HG03097 (cell line): ENCODE measurements at regions not wholly inside any gene's neighbourhood (a gene's known extent, or its start where the extent isn't known, plus 50 kb on each side); places are given as distances from the start of the nearest gene placed in this dataset.

Source experiments
- ATAC-seq: cut with Tn5 transposase; IDR thresholded peaks from one replicate; pipeline ENCODE4 v1.9.1; 2021; ENCODE audit not compliant: unreplicated experiment, low FRiP score

DNA sequence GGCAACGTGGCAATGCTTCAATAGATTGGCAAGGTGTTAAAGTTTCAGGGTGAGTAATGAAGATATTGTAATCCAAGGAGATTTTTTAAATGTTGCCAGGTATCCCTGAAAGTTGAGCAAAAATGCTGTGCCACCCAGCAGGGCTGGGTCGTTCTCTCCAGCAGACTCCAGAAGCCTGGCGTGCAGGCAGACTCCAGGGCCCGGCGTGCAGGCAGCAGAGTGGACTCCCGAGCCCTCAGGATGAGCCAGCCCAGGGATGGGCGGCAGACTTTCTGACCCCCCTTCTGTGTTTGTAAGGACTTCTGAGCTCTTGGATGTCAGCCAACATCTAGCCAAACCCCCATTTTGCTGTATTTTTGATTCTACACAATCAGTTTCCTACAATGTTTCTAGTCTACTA lies 289.1 kb downstream of the ZNF516 start:
- ATAC-seq = no peak

DNA sequence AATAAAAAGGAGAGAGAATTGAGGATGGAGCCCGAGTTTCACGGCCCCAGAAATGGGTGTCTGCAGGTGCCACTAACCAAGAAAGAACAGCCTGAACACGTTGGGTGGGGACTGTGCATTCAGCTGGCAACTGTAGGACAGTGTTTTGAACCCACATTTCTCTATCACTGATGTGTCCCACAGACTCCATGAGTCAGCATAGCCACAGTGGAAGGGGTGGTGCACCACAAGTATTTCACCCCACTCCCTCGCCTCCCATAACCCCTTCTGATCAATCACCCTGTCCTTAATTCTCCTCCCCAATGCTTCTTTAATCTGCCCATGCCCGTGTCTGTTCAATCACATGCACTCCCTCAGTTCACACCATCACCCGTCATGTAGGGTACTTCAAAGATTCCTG lies 291.5 kb downstream of the ZNF516 start:
- no peak for ATAC-seq

DNA sequence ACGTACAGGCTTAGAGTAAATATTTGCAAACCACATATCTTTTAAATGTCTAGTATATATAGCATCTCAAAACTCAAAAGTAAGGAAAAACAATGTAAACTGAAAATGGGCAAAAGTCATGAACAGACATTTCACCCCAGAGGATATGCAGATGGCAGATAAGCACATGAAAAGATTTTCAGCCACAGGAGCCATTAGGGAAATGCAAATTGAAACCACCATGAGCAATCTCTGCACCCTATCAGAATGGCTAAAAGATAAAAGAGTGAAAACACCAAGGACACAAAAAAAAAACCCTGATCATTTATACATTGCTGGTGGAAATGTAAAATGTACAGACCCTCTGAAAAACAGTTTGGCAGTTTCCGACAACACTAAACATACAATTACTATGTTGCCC lies 292.7 kb downstream of the ZNF516 start:
- no peak for ATAC-seq

DNA sequence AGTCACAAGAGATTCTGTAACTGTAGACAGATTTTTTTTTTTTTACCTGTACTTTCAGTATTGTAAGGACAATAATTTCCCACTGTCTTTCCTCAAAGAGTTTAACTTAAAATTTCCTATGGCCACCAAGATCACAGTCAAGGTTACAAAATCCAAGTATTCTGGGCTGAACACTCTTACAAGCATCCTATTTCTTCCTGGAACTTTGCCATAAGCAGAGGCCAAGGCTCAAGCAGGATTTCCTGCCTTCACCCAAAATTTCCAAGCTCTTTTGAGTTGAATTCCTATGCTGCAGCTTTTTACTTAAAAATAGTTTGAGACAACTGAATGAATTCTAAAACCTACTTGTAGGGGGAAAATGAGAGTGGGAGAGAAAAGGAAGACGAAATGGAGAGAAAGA lies 299.4 kb downstream of the ZNF516 start:
- no peak for ATAC-seq

DNA sequence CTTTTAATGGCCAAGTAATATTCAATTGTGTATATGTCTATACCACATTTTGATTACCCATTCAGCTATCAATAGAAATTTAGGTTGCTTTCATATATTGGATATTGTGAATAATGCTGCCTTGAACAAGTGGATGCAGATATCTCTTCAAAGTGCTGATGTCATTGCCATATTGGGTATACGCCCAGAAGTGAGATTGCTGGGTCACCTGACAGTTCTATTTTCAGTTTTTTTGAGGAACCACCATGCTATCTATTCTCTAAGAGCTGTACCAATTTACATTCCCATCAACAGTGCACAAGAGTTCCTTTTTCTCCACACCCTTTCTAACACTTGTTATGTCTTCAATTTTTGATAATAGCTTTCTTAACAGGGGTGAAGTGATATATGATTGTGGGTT lies 306.9 kb downstream of the ZNF516 start:
- ATAC-seq = no peak

DNA sequence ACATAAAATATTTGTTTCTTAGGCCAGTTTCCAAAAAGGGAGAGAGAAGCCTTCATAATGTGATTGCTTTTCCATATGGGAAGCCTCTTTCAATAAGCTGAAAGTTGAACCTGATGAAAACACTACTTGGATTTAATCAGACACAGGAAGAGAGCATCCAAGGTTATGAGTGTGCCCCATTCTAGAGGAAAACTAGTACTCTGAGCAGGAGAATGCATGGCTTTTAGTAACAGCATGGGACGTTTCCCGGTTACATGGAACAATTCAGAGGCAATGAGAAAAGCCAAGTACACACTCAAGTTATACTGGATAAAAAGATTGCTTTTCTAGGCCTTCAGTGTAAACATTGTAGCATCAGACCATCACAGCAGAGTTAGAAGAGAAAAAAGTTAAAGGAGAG lies 315.8 kb downstream of the ZNF516 start:
- no peak for ATAC-seq

DNA sequence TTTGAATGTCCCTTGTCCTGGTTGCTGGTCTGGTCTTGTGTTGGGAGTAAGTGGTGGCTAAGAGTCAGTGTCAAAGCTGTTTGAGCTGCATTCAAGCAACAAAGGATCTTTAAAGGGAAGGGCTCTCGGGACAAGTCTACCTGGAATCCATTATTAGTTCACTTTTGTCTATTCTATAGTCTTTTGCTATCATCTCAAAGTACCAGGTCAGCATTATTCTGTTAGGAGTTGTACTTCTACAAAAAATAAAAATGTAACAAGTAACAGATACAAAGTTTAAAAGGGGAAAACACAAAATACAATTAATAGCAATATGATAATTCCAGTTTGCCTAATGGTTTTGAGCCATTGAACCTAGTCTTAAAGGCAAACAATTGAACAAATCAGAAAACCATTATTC lies 317.9 kb downstream of the ZNF516 start:
- no peak for ATAC-seq

DNA sequence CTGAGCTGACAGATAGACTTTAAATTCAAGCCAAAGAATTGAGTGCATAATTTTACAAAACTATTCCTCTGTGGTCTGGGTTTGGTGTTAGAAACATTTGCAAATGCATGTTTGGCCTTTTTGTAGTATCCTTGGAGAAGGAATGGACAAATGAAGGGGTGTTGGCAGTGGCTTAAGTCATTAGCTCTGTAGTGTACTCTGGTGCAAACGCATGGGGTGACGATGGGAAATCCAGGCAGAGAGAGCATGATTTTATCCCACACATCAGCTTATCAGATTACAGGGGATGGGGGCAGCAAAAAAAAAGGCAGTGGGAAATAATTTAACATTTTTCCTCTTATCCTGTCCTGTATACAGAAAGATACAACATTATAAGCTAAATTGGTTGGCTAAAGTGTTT lies 320.6 kb downstream of the ZNF516 start:
- no peak for ATAC-seq

DNA sequence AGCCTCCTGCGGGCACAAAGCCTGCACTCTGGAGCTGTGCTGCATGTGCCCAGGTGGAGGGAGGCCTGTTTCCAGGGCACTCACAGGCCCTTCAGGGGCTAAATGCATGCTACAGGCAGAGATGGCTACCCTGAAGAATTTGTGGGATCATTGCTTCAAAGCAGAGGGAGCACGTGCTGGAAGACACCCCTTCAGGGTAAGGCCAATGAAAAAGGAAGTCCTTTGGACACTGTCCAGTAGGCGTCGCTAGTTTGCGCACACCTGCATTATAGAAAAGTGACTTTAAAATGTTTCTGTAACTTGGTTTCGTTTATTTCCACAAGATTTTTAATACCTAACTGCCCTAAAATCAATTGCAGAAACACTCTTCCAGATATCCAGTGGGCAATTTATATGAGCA lies 325.3 kb downstream of the ZNF516 start:
- ATAC-seq = no peak

DNA sequence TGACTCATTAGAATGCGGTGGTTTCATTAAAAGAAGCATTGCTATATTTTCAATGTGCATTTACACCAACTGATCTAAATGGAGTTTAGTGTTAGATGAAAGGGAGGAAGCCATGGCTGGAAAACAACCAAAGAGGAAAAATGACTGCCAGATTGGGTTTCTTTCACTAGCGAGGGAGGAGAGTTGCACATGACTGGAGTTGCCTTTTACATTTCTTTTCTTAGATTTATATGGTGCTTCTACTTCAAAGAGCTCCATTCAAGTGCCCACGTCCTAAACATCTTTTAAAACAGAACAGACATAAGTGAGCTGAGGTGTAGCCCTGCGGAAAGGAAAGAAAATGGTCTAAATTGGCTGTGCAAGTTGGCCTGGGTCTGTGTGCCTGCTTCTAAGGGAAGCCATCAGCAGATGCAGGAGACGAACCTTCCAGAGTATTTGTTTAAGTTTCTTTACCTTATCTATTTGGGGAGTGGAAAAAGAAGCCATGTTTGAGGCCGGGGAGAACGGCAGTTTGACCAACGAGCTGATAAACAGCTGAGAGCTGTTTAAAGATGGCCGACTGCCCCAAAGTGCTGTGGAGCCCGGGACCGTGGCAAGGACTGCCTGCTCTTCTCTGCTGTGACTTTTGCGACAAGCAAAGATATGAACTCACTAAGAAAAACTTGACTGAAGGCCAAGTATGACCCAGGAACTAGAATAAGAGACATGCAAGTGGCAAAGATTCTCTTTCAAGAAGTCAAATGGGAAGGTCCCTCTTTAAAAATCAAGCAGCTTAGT lies 327.0 kb downstream of the ZNF516 start:
- ATAC-seq = no peak

DNA sequence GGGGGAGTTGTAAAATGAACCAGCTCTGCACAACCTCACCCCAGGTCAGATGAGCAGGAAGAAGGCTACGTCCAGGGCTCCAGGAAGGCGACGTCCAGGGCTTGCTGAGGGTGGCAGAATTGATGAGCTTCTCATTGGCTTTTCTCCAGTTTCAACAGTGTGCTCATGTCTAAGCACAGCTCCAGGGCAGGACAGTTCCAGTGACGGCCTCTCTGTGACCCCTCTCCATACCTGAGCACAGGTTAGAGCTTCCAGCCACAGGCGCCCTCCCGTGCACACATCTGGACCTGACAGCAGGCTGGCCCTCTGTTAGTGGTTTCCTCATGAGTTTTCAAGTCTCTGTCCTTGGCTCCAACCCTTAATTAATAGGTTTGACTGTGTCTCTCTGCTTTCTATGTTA lies 327.6 kb downstream of the ZNF516 start:
- no peak for ATAC-seq

DNA sequence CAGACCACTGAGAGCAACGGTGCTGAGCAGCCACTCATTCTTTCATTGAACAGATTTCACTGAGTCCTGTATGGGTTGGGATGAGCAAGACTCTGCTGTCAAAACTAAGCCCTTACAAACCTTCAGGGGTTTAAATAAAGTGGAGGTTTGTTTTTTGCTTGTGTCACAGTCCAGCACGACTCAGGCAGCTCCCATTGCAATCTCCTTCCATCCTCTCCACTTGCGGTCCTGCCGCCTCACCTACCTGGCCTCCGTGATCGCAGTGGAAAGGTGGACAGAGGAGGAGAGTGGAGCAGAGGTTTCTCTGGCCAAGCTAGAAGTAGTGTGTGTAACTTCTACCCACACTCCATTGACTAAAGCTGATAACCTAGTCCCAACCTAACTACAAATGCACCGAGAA lies 332.2 kb downstream of the ZNF516 start:
- no peak for ATAC-seq

DNA sequence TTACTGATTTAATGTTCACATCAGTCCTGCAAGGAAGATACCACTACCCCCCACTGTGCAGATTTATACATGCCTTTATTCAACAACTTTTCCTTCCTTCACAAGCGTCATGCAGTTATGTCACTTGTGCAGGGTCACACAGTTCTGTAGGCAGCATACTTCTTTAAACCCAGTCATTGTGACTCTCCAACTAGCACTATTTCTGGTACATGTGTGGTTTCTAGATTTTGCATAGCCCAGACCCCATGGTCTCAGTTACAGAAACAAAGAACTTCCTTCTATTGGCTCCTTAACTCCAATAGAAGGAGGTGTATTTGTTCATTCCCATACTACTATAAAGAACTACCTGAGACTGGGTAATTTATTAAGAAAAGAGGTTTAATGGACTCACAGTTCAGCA lies 333.1 kb downstream of the ZNF516 start:
- ATAC-seq = no peak

DNA sequence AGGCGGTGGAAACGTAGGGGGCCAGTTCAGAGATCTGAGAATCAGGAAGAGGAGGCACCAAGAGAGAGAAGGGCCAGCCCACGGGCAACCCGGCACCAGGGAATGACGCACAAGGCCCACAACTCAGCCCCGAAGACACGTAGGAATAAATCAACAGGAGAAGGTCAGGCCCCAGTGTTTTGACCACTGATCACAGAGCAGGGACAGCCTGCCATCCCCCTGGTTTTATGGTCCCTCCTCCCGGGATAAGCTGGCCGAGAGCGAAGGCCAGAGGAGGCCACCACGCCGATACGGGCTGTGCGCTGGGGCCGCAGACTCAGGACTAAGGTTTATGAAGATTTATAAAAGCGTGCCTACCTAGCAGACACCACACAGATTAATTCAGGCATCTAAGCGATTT lies 341.4 kb downstream of the ZNF516 start:
- ATAC-seq = no peak

DNA sequence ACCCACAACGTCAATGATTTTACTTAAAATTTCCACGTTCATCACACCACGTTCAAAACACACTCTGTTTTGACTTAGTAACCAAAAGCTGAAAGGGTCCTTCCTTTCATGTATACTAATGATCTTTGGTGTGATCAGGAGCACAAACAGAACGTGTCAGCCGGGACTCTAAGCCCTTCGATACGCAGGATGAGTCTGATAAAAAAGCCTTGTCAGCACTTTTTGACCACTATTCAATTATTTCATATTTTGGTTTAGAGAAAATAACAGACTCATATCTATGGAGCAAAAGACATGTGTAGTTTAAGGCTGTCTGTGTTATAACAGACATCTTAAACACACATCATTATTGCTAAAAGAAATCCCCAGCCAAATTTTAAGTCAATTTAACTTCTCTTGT lies 345.3 kb downstream of the ZNF516 start:
- ATAC-seq = no peak

DNA sequence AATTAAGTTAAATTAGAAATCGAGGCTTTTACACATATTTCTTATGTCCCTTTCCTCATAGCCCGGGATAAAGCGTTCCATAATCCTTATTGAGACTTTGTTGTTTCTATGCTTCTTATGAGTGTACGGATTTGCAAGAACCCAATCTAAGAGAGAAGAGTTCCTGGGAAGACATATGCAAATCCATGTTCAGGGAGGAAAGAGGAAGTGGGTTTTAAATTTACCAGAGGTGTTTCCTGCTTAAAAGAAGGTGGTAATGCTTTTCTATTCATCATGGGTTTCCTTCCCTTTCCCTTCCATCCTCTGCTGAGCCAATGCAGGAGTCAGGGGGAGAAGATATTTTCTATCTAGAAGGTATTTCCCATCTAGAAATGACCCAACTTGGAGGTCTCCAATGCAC lies 345.8 kb downstream of the ZNF516 start:
- ATAC-seq = no peak

DNA sequence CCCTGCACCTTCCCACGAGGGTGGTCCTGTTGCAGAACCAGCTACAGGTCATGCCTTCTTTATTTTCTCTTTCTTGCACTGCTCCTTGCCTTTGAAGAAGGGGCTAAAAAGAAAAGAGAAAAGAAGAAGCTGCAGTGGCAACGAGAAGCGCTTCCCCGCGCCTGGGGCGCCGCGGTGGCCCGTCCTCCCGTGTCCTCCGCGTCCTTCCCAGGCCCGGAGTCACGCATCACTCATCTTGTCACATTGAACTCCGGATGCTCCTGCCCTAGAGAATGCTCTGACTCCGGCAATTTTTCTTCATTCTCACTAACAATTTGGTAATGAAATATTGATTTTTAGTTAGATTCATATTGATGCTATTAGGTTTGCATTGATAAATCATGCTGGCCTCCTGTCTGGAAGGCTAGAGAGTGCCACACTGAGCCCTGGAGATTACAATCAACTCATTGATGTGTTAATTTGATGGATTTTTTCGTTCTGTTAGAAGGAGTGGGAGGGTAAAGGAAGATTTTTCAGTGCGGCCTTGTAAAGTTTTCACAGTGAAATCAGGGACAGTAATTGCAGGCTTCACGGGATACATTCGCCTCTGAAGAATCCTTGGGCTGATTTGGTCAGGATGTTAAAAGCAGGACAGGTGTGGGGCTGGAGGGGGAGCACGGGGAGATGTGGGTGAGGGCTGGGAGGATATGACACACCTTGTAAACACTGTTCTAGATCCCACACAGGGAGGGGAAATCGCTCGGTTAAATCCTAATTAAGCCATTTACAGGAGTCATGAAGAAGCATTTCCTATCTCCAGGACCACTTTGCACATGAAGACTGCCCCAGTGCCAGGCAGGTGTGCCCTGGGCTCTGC lies 349.3 kb downstream of the ZNF516 start:
- no peak for ATAC-seq

DNA sequence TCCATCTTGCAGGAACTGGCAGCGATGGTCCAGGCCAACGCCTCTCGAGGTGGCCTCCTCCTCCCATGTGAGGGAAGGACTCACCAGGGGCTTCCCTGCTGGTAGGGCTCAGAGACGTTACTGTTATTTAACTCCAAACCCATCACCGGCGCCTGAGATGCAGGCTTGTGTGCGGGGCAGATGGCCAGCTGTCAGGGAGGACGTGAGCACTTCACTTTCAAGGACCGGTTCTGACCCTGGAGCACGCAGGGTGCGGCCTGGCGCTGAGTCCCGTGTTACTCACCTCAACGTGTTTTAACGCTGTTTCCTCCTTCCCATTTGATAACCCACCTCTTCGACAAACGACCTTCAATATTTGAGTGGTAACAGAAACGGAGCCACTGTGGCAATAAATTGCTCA lies 350.2 kb downstream of the ZNF516 start:
- ATAC-seq = no peak

DNA sequence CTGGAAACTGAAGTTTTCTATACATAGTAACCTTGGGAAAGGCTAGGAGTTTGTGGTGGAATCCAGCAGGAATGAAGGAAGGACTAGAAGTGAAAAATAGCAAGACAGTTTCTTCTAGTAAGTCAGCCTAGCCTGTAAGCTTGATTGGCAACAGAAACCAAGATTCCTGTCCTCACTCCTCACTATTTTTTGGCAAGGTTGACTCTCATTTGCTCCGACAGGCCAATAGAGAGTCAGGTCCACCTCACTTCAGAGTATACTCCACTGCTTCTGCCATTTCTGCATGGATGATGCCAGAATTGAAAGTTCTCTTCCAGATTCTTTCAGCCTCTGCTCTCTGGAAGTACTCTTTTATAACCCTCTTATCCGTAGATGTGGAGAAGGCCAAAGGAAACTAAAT lies 352.4 kb downstream of the ZNF516 start:
- no peak for ATAC-seq

DNA sequence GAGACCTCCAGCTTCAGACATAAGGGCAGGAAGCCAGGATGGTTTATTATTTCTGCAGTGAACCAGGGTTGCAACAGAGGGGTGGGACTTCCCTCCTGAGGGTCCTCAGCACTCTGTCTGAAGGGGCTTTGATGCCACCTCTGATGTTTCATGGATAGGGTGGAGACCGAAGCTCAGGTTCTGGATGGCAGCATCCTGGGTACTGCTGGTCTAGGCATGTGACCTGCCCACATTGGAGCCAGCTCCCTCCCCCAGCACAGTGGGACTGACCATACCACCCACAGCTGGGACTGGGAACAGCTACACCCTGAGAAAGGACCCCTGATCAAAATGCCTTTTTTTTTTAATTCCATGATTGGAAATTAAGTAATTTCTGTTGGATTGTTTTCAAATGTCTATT lies 355.2 kb downstream of the ZNF516 start:
- ATAC-seq = no peak

DNA sequence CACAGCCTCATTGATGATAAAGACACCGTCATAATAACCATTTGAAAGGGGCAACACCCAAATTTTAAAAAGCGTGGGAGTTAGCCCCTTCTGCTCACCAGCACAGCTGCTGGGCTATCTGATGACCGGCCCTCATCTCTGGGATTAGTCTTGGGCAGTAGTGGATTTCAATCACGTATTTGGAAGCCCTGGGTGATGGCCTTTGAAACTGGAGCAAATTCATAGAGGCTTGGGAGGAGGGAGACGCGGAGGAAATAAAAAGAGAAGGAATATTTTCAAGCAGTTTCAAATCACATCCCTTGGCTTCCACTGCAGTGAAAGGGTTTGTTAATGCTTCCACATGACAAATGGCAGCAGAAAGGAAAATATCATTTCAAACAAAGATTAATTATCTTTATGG lies 357.8 kb downstream of the ZNF516 start:
- no peak for ATAC-seq

DNA sequence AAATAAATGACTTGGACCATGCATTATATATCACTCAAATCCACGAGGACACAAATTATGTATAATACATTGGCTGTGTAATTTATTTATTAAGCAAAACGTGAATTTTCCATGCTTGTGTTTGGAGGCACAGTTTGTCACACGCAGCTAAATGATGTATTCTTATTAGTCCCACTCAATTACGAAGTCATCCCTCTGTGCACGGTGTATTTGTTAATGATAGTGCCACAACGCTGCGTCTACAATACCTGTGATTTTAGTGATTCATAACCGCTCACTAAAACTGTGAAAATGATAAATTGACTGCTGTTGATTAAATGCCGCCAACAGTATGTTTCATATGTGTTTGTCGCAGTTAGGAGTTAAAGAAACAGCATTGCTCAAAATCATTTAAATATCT lies 358.3 kb downstream of the ZNF516 start:
- no peak for ATAC-seq
